Keratinocyte (primary cell): ENCODE measurements at regions not wholly inside any gene's neighbourhood (a gene's known extent, or its start where the extent isn't known, plus 50 kb on each side); places are given as distances from the start of the nearest gene placed in this dataset.

Experiments
- EZH2 ChIP-seq: IDR thresholded peaks from one replicate; pipeline ENCODE4 v1.6.1; 2012; ENCODE audit warnings: inconsistent platforms, mild to moderate bottlenecking, low read length, moderate library complexity
- TF ChIP-seq, protein P1 (sequence below), 3 experiments: IDR thresholded peaks in 1 of 3; conservative IDR thresholded peaks in 1 of 3; optimal IDR thresholded peaks in 1 of 3; 2 replicates in 2 of 3; 3 replicates in 1 of 3; pipeline versions ENCODE3 to v1.5.1; 2011; ENCODE audit warnings: low read length in 3 of 3, mild to moderate bottlenecking in 3 of 3, moderate library complexity in 2 of 3, control low read depth in 1 of 3, inconsistent platforms in 1 of 3; ENCODE audit not compliant: insufficient read depth in 2 of 3; ENCODE audit errors: extremely low read depth in 1 of 3

- TF ChIP-seq, protein P1, sequence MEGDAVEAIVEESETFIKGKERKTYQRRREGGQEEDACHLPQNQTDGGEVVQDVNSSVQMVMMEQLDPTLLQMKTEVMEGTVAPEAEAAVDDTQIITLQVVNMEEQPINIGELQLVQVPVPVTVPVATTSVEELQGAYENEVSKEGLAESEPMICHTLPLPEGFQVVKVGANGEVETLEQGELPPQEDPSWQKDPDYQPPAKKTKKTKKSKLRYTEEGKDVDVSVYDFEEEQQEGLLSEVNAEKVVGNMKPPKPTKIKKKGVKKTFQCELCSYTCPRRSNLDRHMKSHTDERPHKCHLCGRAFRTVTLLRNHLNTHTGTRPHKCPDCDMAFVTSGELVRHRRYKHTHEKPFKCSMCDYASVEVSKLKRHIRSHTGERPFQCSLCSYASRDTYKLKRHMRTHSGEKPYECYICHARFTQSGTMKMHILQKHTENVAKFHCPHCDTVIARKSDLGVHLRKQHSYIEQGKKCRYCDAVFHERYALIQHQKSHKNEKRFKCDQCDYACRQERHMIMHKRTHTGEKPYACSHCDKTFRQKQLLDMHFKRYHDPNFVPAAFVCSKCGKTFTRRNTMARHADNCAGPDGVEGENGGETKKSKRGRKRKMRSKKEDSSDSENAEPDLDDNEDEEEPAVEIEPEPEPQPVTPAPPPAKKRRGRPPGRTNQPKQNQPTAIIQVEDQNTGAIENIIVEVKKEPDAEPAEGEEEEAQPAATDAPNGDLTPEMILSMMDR (optimal IDR thresholded peaks at IDR 0.05 in 1 of 3, IDR thresholded peaks at IDR 0.05 in 1 of 3, conservative IDR thresholded peaks at IDR 0.05 in 1 of 3; ENCODE audit: extremely low read depth in 1 of 3, insufficient read depth in 2 of 3, low read length in 3 of 3) = no peak
- TF ChIP-seq EZH2 = no peak
Measured at GRCh38 chr4:181502611-181503010, 740.6 kb upstream of the TENM3 start.
